ENCODE measurements at regions not wholly inside any gene's neighbourhood (a gene's known extent, or its start where the extent isn't known, plus 50 kb on each side); places are given as distances from the start of the nearest gene placed in this dataset.

- Histone ChIP-seq H3K27me3 (ENCODE audit: low read depth, low read length) (no peaks in the 10 kb centered on the region), H3K36me3 (ENCODE audit: control insufficient read depth in 1 of 2, insufficient read depth in 2 of 2, low read length in 2 of 2) (peaks cover 0 to 3% of the 10 kb centered on the region in 2 donors), H3K4me1 (ENCODE audit: control insufficient read depth in 1 of 2, insufficient read depth in 2 of 2, low read length in 2 of 2) (no peaks in the 10 kb centered on the region), H3K27ac (ENCODE audit: low read length) (no peak overlapping the region), H3K9me3 (ENCODE audit: control insufficient read depth in 1 of 2, low read length in 2 of 2) (no peaks in the 10 kb centered on the region), H3K4me3 (ENCODE audit: low read depth in 1 of 2, low read length in 2 of 2) (no peak overlapping the region)
Measured at GRCh38 chr5:158414333-158414762, 555.4 kb upstream of the CLINT1 start.

- no peak overlapping the region for H3K27ac ChIP-seq (ENCODE audit: low read length)
- H3K4me1 ChIP-seq (ENCODE audit: control insufficient read depth in 1 of 2, insufficient read depth in 2 of 2, low read length in 2 of 2) = peaks cover 0 to 3% of the 10 kb centered on the region in 2 donors
- no peak overlapping the region for H3K4me3 ChIP-seq (ENCODE audit: low read depth in 1 of 2, low read length in 2 of 2)
- H3K36me3 ChIP-seq (ENCODE audit: control insufficient read depth in 1 of 2, insufficient read depth in 2 of 2, low read length in 2 of 2) = peaks cover 0 to 3% of the 10 kb centered on the region in 2 donors
- H3K27me3 ChIP-seq (ENCODE audit: low read depth, low read length) = no peaks in the 10 kb centered on the region
- H3K9me3 ChIP-seq (ENCODE audit: control insufficient read depth in 1 of 2, low read length in 2 of 2) = no peaks in the 10 kb centered on the region
Measured at GRCh38 chr5:158413122-158413680, 554.3 kb upstream of the CLINT1 start.

- no peak overlapping the region for H3K27ac ChIP-seq (ENCODE audit: low read length)
- H3K36me3 ChIP-seq (ENCODE audit: control insufficient read depth in 1 of 2, insufficient read depth in 2 of 2, low read length in 2 of 2) = peaks cover 0 to 3% of the 10 kb centered on the region in 2 donors
Measured at GRCh38 chr5:158410976-158411375, 552.0 kb upstream of the CLINT1 start.

GRCh38 chr5:158409507-158409906 lies 550.6 kb upstream of the CLINT1 start:
- Histone ChIP-seq H3K27me3 (ENCODE audit: low read depth, low read length) (no peaks in the 10 kb centered on the region), H3K4me1 (ENCODE audit: control insufficient read depth in 1 of 2, insufficient read depth in 2 of 2, low read length in 2 of 2) (peaks cover 0 to 3% of the 10 kb centered on the region in 2 donors), H3K4me3 (ENCODE audit: low read depth in 1 of 2, low read length in 2 of 2) (no peak overlapping the region), H3K36me3 (ENCODE audit: control insufficient read depth in 1 of 2, insufficient read depth in 2 of 2, low read length in 2 of 2) (peaks cover 0 to 3% of the 10 kb centered on the region in 2 donors), H3K9me3 (ENCODE audit: control insufficient read depth in 1 of 2, low read length in 2 of 2) (peaks cover 0 to 3% of the 10 kb centered on the region in 2 donors), H3K27ac (ENCODE audit: low read length) (no peak overlapping the region)

More at GRCh38 chr5:158410976-158411375, 552.0 kb upstream of the CLINT1 start:
- Histone ChIP-seq H3K4me1 (ENCODE audit: control insufficient read depth in 1 of 2, insufficient read depth in 2 of 2, low read length in 2 of 2) (peaks cover 0 to 3% of the 10 kb centered on the region in 2 donors), H3K4me3 (ENCODE audit: low read depth in 1 of 2, low read length in 2 of 2) (no peak overlapping the region), H3K27me3 (ENCODE audit: low read depth, low read length) (no peaks in the 10 kb centered on the region), H3K9me3 (ENCODE audit: control insufficient read depth in 1 of 2, low read length in 2 of 2) (no peaks in the 10 kb centered on the region)

- peaks cover 0 to 3% of the 10 kb centered on the region in 2 donors for H3K4me1 ChIP-seq (ENCODE audit: control insufficient read depth in 1 of 2, insufficient read depth in 2 of 2, low read length in 2 of 2)
- H3K9me3 ChIP-seq (ENCODE audit: control insufficient read depth in 1 of 2, low read length in 2 of 2) = peaks cover 0 to 14% of the 10 kb centered on the region in 2 donors
- no peaks in the 10 kb centered on the region for H3K27me3 ChIP-seq (ENCODE audit: low read depth, low read length)
- no peak overlapping the region for H3K27ac ChIP-seq (ENCODE audit: low read length)
- H3K36me3 ChIP-seq (ENCODE audit: control insufficient read depth in 1 of 2, insufficient read depth in 2 of 2, low read length in 2 of 2) = peaks cover 0 to 3% of the 10 kb centered on the region in 2 donors
- H3K4me3 ChIP-seq (ENCODE audit: low read depth in 1 of 2, low read length in 2 of 2) = no peak overlapping the region
Measured at GRCh38 chr5:158407824-158408195, 548.9 kb upstream of the CLINT1 start.

GRCh38 chr5:158406884-158407823 lies 548.2 kb upstream of the CLINT1 start:
- peaks cover 0 to 3% of the 10 kb centered on the region in 2 donors for H3K4me1 ChIP-seq (ENCODE audit: control insufficient read depth in 1 of 2, insufficient read depth in 2 of 2, low read length in 2 of 2)
- peaks cover 0 to 3% of the 10 kb centered on the region in 2 donors for H3K36me3 ChIP-seq (ENCODE audit: control insufficient read depth in 1 of 2, insufficient read depth in 2 of 2, low read length in 2 of 2)
- H3K27ac ChIP-seq (ENCODE audit: low read length) = no peak overlapping the region
- H3K9me3 ChIP-seq (ENCODE audit: control insufficient read depth in 1 of 2, low read length in 2 of 2) = peaks cover 0 to 14% of the 10 kb centered on the region in 2 donors
- no peaks in the 10 kb centered on the region for H3K27me3 ChIP-seq (ENCODE audit: low read depth, low read length)
- no peak overlapping the region for H3K4me3 ChIP-seq (ENCODE audit: low read depth in 1 of 2, low read length in 2 of 2)

- Histone ChIP-seq H3K27me3 (ENCODE audit: low read depth, low read length) (no peaks in the 10 kb centered on the region), H3K36me3 (ENCODE audit: control insufficient read depth in 1 of 2, insufficient read depth in 2 of 2, low read length in 2 of 2) (no peaks in the 10 kb centered on the region), H3K4me3 (ENCODE audit: low read depth in 1 of 2, low read length in 2 of 2) (no peak overlapping the region), H3K27ac (ENCODE audit: low read length) (no peak overlapping the region), H3K4me1 (ENCODE audit: control insufficient read depth in 1 of 2, insufficient read depth in 2 of 2, low read length in 2 of 2) (no peaks in the 10 kb centered on the region), H3K9me3 (ENCODE audit: control insufficient read depth in 1 of 2, low read length in 2 of 2) (peaks cover 0 to 5% of the 10 kb centered on the region in 2 donors)
Measured at GRCh38 chr5:158398360-158399201, 539.6 kb upstream of the CLINT1 start.

- H3K9me3 ChIP-seq (ENCODE audit: control insufficient read depth in 1 of 2, low read length in 2 of 2) = no peaks in the 10 kb centered on the region
- no peaks in the 10 kb centered on the region for H3K36me3 ChIP-seq (ENCODE audit: control insufficient read depth in 1 of 2, insufficient read depth in 2 of 2, low read length in 2 of 2)
- H3K27ac ChIP-seq (ENCODE audit: low read length) = no peak overlapping the region
- H3K4me1 ChIP-seq (ENCODE audit: control insufficient read depth in 1 of 2, insufficient read depth in 2 of 2, low read length in 2 of 2) = no peaks in the 10 kb centered on the region
- H3K4me3 ChIP-seq (ENCODE audit: low read depth in 1 of 2, low read length in 2 of 2) = no peak overlapping the region
- no peaks in the 10 kb centered on the region for H3K27me3 ChIP-seq (ENCODE audit: low read depth, low read length)
Measured at GRCh38 chr5:158397278-158397677, 538.3 kb upstream of the CLINT1 start.

GRCh38 chr5:158394102-158394501 lies 535.2 kb upstream of the CLINT1 start:
- no peaks in the 10 kb centered on the region for H3K27me3 ChIP-seq (ENCODE audit: low read depth, low read length)

GRCh38 chr5:158393457-158393856 lies 534.5 kb upstream of the CLINT1 start:
- Histone ChIP-seq H3K4me3 (ENCODE audit: low read depth in 1 of 2, low read length in 2 of 2) (no peak overlapping the region), H3K27ac (ENCODE audit: low read length) (no peak overlapping the region), H3K4me1 (ENCODE audit: control insufficient read depth in 1 of 2, insufficient read depth in 2 of 2, low read length in 2 of 2) (no peaks in the 10 kb centered on the region), H3K36me3 (ENCODE audit: control insufficient read depth in 1 of 2, insufficient read depth in 2 of 2, low read length in 2 of 2) (no peaks in the 10 kb centered on the region), H3K9me3 (ENCODE audit: control insufficient read depth in 1 of 2, low read length in 2 of 2) (no peaks in the 10 kb centered on the region), H3K27me3 (ENCODE audit: low read depth, low read length) (no peaks in the 10 kb centered on the region)

More at GRCh38 chr5:158394102-158394501, 535.2 kb upstream of the CLINT1 start:
- H3K4me3 ChIP-seq (ENCODE audit: low read depth in 1 of 2, low read length in 2 of 2) = no peak overlapping the region
- no peaks in the 10 kb centered on the region for H3K36me3 ChIP-seq (ENCODE audit: control insufficient read depth in 1 of 2, insufficient read depth in 2 of 2, low read length in 2 of 2)
- no peaks in the 10 kb centered on the region for H3K9me3 ChIP-seq (ENCODE audit: control insufficient read depth in 1 of 2, low read length in 2 of 2)
- H3K4me1 ChIP-seq (ENCODE audit: control insufficient read depth in 1 of 2, insufficient read depth in 2 of 2, low read length in 2 of 2) = no peaks in the 10 kb centered on the region
- no peak overlapping the region for H3K27ac ChIP-seq (ENCODE audit: low read length)

- no peaks in the 10 kb centered on the region for H3K9me3 ChIP-seq (ENCODE audit: control insufficient read depth in 1 of 2, low read length in 2 of 2)
- H3K4me3 ChIP-seq (ENCODE audit: low read depth in 1 of 2, low read length in 2 of 2) = no peak overlapping the region
- H3K36me3 ChIP-seq (ENCODE audit: control insufficient read depth in 1 of 2, insufficient read depth in 2 of 2, low read length in 2 of 2) = no peaks in the 10 kb centered on the region
- H3K27me3 ChIP-seq (ENCODE audit: low read depth, low read length) = no peaks in the 10 kb centered on the region
- no peak overlapping the region for H3K27ac ChIP-seq (ENCODE audit: low read length)
- H3K4me1 ChIP-seq (ENCODE audit: control insufficient read depth in 1 of 2, insufficient read depth in 2 of 2, low read length in 2 of 2) = no peaks in the 10 kb centered on the region
Measured at GRCh38 chr5:158392753-158393152, 533.8 kb upstream of the CLINT1 start.
